ENCODE measurements at regions not wholly inside any gene's neighbourhood (a gene's known extent, or its start where the extent isn't known, plus 50 kb on each side); places are given as distances from the start of the nearest gene placed in this dataset.

GRCh38 chr3:31343075-31343474, 189.7 kb upstream of the STT3B start:
- WGBS, 3 donors, result 88 to 96% (median 95%) methylated on average over 1 of the region's 1 CpG
- TF ChIP-seq POLR2A (IDR thresholded peaks at IDR 0.05) (no peak), EP300 (IDR thresholded peaks at IDR 0.05) (no peak), CTCF (IDR thresholded peaks at IDR 0.05) (no peak)
- H3K36me3 ChIP-seq, result no peaks in the 10 kb centered on the region
- no peak overlapping the region for H3K27ac ChIP-seq
- H3K9me3 ChIP-seq, result no peaks in the 10 kb centered on the region
- DNase-seq, result no peak
- no peaks in the 10 kb centered on the region for H3K27me3 ChIP-seq
- intact Hi-C loops (cut with DNase I), result no loop called here
- H3K4me1 ChIP-seq (ENCODE audit: insufficient read depth), result no peaks in the 10 kb centered on the region
- no peak overlapping the region for H3K4me3 ChIP-seq

GRCh38 chr3:31345581-31345980, 187.1 kb upstream of the STT3B start:
- Histone ChIP-seq H3K27me3 (no peaks in the 10 kb centered on the region), H3K4me1 (ENCODE audit: insufficient read depth) (no peaks in the 10 kb centered on the region), H3K9me3 (no peaks in the 10 kb centered on the region), H3K36me3 (no peaks in the 10 kb centered on the region), H3K27ac (no peak overlapping the region), H3K4me3 (no peak overlapping the region)
- intact Hi-C loops (cut with DNase I), result no loop called here
- no peak for TF ChIP-seq POLR2A (IDR thresholded peaks at IDR 0.05)
- no peak for TF ChIP-seq CTCF (IDR thresholded peaks at IDR 0.05)
- no peak for TF ChIP-seq EP300 (IDR thresholded peaks at IDR 0.05)
- WGBS, 3 donors, result 86 to 94% (median 93%) methylated on average over 2 of the region's 2 CpGs
- DNase-seq, result no peak

- intact Hi-C loops (cut with DNase I), result no loop called here
- H3K27me3 ChIP-seq, result no peaks in the 10 kb centered on the region
- DNase-seq, result no peak
- WGBS, 3 donors, result 84 to 88% (median 84%) methylated on average over 5 of the region's 5 CpGs
- H3K9me3 ChIP-seq, result no peaks in the 10 kb centered on the region
- H3K4me3 ChIP-seq, result no peak overlapping the region
- no peaks in the 10 kb centered on the region for H3K4me1 ChIP-seq (ENCODE audit: insufficient read depth)
- no peak for TF ChIP-seq POLR2A (IDR thresholded peaks at IDR 0.05)
- TF ChIP-seq EP300 (IDR thresholded peaks at IDR 0.05), result no peak
- TF ChIP-seq CTCF (IDR thresholded peaks at IDR 0.05), result no peak
- H3K27ac ChIP-seq, result no peak overlapping the region
- no peaks in the 10 kb centered on the region for H3K36me3 ChIP-seq
Measured at GRCh38 chr3:31346542-31346979, 186.2 kb upstream of the STT3B start.

- H3K4me1 ChIP-seq (ENCODE audit: insufficient read depth), result no peaks in the 10 kb centered on the region
- no peak for DNase-seq
- intact Hi-C loops (cut with DNase I), result no loop called here
- H3K9me3 ChIP-seq, result no peaks in the 10 kb centered on the region
- WGBS, 3 donors, result 80 to 85% (median 81%) methylated on average over 1 of the region's 1 CpG
- no peak overlapping the region for H3K4me3 ChIP-seq
- H3K36me3 ChIP-seq, result no peaks in the 10 kb centered on the region
- TF ChIP-seq CTCF (IDR thresholded peaks at IDR 0.05) (no peak), EP300 (IDR thresholded peaks at IDR 0.05) (no peak), POLR2A (IDR thresholded peaks at IDR 0.05) (no peak)
- no peaks in the 10 kb centered on the region for H3K27me3 ChIP-seq
- no peak overlapping the region for H3K27ac ChIP-seq
Measured at GRCh38 chr3:31349001-31349748, 183.6 kb upstream of the STT3B start.
